Right kidney (tissue), 1 donor: ENCODE measurements at regions not wholly inside any gene's neighbourhood (a gene's known extent, or its start where the extent isn't known, plus 50 kb on each side); places are given as distances from the start of the nearest gene placed in this dataset.
"Not testable (repeated sequence)": the region's sequence is repeated elsewhere in the genome, so short reads cannot be mapped to it uniquely, and the experiment has no call there.

ENCODE experiments used
- DNase-seq: peaks from one replicate; pipeline ENCODE4 v3.0.0-alpha.2; 2016

DNA sequence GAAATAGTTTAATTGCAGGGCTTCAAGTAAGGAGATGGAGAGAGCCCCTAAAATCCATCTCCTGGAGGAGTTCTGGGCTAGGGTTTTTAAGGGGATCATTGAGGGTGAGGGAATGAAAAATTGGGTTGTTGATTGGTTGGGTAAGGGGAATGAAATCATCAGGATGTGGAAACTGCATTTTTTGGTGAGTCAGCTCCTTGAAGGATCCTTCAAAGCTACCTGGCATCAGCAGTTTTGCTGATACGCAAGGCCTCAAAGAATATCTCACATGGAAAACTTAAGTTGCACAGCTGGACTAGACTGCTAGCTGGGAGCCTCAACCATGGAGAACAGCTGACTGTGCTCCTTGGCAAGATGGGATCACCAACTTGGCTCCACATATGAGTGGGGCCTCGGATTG, 136.7 kb downstream of the FGF10 start:
- no peak for DNase-seq

DNA sequence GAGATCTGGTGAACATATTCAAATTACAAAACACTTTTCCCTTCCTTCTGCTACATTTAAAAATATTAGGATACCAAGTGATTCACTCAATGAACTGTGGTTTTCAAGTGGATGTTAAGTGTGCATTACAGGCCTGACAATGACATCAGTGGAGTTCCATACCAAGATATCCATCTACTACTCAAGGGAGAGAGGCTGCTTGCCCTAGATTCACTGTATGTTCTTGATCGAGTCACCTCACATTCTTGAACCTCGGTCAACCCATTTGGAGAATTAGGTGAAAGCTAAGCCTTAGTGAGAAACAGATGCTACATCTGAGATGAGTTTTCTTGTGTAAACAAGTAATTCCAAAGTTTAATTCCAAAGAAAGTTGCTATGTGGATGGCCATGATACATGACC, 142.2 kb downstream of the FGF10 start:
- no peak for DNase-seq

DNA sequence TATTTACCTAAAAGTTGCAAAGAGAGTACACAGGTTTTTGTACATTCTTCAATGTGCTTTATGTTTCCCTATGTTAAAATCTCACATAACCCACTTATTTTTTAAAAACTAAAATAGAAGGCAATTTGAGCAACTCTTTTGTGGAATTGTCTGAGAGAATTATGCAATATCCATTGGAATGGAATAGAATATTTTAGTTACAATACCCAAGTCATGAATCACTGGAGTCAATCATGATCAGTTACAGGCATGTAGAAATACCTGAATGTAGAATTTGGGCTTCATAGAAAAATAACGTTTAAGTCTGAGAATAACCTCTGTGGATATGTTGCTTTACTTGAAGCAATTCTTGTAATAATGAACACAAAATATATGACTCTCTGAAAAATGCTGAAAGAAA, 143.3 kb downstream of the FGF10 start:
- DNase-seq: no peak

DNA sequence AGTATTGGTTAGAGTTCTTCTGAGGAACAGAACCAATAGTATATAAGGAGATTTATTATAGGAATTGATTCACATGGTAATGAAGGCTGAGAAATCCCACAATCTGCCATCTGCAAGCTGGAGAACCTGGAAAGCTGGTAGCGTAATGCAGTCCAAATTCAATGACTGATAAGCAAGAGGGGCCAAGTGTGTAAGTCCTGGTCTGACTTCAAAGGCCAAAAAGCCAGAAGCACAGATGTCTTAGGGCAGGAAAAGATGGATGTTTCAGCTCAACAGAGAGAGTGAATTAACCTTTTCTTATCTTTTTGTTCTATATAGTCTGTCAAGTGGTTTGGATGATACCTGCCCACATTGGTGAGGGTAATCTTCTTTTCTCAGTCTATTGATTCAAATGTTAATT, 146.4 kb downstream of the FGF10 start:
- DNase-seq: no peak

DNA sequence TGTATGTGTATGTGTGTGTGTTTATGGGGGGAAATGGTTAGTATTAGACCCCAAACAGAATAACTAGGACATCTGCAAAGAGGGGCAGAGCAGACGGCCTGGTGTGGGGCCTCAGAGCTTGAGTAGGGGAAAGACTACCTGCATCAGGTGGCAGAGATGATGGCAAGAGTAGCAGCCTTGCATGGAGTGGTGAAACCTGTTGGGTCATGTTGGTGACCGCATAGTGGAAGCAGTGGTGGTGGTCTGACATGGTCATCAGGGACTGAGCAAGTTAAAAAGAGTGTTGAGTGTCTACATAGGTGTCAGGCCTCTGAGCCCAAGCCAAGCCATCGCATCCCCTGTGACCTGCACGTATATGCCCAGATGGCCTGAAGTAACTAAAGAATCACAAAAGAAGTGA, 153.2 kb downstream of the FGF10 start:
- DNase-seq: no peak

DNA sequence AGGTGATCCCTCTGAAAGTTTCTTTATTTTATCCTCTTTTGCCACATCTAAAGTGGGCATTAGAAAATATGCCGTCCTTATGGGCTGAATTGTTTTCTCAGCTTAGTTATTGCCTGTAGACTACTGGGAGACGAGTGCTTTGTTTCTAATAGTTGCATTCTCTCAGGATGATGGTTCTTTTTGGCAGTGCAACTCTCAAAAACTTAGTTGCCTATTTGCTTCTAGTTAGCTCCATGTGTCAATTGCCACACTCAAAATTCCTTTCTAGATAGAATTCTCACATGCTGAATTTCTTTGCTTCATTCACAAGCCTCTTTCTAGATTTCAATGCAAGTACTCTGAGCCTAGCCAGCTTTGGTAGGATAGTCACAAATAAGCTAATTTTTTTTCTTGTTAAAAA, 155.5 kb downstream of the FGF10 start:
- no peak for DNase-seq

DNA sequence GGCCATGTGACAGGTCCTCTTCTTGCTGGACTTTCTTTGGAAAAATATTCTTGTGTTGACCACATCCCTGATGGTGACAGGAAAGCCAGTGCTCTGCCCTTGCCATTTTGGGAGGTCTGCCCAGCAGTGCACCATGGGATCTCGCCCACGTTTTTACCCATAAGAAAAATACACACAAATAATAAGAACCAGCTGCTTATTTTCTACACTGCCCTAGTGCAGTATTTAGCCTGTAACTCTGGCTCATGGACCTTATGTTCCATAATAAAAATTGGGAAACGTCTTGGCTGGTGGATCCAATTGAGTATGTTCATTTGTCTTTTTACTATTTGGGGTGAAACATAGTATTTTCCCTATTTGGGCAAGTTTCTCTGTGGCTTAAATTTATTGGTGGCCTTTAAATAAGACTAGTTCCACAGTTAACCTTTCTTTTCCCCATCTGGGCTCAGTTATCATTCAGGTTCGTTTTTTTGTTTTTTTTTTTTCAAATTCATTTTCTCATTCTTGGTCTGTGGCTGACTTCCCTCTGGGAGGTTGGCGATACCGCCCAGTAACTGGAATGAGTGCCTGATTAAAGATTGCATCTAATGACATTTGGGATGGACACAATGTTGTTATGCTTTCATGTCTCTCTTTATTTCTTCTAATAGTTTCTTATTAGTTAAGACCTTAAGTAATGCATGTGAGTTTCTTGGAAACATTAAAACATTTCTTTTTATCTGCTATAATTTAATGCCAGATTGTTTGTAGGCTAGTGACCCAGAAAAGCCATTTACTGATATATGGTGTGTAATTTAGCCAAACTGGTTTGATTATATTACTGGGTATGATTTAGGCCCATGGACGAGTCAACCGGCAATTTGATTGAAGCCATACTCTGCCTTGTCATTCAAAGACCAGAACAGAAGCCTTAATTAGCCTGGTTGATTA, 163.7 kb downstream of the FGF10 start:
- DNase-seq: no peak

DNA sequence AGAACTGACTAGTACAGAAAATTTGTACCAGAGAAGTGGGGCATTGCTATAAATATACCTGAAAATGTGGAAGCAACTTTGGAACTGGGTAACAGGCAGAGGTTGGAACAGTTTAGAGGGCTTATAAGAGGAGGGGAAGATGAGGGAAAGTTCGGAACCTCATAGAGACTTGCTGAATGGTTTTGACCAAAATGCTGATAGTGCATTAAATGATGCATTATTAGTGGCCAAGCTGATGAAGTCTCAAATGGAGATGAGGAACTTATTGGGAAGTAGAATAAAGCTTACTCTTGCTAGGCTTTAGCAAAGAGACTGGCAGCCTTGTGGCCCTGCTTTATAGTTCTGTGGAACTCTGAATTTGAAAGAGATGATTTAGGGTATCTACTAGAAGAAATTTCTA, 189.8 kb downstream of the FGF10 start:
- no peak for DNase-seq

DNA sequence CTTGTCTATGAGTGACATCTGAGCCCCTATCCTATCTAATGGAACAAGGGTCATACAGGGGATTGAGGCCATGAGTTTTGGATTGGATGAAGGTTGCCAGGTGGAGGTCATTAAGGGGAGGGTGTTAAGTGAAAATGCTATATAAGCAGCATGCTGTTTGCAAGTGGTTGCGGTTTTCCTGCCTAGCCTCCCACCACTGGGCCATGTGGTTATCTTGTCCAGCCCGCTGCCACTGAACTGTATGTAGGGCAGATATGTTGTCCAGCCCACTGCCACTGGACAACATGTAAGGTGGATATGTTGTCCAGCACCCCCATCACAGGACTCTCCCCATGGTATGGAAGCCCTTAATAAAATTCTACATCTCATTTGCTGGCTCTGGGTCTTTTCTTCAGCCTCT, 200.0 kb downstream of the FGF10 start:
- DNase-seq: no peak

DNA sequence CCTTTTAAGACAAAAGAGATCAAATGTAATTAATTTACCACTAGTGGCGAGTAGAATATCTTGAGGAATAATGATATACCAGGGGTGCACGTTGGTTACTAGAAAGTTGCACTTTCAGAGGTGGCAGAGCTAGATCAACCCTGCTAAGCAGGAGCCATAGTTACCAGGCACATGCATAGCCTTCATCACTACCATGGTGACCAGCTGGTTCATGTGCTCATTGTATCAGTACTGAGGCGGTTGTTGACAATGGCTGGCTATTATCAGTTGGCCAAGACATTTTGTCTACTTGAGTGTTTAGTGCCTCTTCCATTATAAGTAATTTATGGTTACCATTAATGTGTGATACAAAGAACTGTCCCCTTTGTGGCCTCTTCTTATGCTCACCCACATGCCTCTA, 201.2 kb downstream of the FGF10 start:
- DNase-seq: no peak

DNA sequence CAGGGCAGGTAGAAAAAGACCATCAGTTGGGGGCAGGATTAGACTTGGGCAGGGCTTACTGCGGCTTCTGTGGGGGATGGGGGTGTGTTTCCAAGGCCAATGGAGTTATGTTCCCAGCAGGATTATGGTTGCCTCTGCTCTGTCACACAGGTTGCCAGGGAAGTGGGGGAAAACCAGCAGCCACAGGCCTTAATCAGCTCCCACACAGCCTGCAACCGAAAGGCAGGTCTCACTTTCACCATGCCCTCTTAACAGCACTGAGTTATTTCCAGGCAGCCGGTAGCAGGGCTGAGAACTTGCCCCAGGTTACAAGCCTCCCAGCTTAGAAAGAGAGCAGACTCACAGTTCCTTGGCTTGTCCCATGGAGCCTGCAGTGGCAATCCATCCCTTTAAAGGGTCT, 205.5 kb downstream of the FGF10 start:
- DNase-seq: no peak

DNA sequence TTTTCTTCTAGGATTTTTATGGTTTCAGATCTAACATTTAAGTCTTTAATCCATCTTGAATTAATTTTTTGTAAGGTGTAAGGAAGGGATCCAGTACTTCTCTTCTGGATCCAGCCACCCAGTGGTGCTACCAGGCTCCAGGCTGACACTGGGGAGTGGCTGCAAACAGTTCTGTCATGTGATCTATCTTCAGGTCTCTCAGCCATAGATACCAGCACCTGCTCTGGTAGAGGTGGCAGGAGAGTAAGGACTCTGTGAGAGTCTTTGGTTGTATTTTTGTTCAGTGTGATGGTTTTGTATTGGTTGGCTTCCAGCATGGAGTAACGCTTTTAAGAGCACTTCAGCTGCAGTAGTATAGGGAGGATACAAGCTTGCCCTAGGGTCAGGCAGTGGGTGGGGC, 205.9 kb downstream of the FGF10 start:
- DNase-seq: no peak

DNA sequence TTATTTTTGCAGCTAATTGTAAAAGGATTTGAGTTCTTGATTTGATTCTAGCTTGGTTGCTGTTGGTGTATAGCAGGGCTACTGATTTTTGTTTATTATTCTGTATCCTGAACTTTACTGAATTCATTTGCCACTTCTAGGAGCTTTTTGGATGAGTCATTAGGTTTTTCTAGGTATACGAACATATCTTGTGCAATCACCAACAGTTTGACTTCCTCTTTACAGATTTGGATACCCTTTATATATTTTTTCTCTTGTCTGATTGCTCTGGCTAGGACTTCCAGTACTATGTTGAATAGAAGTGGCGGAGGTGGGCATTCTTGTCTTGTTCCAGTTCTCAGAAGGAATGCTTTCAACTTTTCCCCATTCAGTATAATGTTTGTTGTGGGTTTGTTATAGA, 210.8 kb downstream of the FGF10 start:
- DNase-seq: no peak

DNA sequence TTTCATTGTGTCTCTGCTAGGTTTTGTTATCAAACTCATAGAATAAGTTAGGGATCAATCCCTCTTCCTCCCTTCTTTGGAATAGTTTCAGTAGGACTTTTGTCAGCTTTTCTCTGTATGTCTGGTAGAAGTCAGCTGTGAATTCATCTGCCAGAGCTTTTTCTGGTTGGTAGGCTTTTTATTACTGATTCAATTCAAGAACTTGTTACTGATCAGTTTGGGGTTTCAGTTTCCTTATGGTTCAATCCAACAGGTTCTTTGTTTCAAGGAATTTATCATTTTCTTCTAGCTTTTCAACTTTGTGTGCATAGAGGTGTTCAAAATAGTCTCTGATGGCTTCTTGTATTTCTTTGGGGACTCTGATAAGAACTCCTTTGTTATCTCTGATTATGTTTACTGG, 221.7 kb downstream of the FGF10 start:
- DNase-seq: no peak

DNA sequence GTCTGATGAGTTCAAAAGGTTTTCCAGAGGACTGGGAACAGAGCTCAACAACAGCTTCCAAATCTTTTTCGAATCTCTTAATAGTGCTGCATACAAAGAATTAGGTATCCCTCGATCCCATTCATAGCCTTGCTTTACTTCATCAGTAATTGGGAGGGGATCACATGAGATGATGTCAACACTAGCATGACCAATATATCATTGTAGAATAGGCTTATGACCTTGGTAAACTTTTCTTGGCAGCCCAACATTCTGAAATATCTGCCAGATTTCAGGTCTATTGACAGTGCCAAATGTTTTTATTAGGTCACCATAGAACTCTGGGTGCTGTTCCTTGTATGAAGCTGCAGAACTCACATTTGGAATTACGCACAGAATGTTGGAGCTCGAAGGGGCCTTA, 228.9 kb downstream of the FGF10 start:
- DNase-seq: no peak

DNA sequence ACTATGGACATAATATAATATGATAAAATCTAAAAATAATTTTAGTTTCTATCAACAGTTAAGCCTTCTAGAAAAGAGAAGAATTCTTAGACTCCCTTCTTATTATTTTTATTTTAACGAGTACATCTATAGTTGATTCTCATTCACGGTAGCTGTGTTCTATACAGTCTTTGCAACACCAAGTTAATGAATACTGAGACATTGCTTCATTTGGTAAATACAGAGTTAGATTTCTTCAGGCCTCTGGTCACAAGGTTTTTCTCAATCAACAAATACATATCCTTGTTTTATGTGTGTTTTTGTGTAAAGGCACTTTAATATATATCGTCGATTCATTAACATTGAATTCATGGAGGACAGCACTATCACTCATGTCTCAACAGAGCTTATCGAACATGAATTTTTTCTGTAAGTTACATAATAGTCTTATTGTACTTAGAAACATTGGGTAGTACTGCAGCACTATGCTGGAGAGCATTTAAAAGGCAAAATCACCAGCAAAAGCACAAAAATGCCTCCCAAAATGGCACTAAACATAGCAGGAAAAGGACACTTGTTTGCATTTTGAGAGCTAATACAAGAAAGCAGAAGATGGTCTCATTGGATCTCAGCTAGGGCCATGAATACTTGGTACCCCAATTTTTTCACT, 239.0 kb downstream of the FGF10 start:
- no peak for DNase-seq

DNA sequence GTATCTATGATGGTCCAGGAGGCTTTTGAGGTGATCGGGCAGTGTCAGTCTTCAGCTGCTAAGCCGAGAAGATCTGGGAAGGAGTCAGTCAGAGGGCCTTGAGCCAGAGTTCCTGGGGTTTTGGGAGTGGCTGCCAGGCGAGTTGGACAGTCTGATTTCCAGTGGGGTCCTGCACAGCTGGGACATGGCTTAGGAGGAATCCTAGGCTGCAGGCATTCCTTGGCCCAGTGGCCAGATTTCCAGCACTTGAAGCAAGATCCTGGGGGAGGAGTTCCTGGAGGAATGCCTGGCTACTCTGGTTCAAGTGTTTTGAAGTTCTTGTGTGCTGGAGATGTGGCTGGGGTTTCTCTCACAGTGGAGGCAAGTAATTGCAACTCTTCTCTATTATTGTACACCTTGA, 271.3 kb downstream of the FGF10 start:
- DNase-seq: not testable (repeated sequence)

DNA sequence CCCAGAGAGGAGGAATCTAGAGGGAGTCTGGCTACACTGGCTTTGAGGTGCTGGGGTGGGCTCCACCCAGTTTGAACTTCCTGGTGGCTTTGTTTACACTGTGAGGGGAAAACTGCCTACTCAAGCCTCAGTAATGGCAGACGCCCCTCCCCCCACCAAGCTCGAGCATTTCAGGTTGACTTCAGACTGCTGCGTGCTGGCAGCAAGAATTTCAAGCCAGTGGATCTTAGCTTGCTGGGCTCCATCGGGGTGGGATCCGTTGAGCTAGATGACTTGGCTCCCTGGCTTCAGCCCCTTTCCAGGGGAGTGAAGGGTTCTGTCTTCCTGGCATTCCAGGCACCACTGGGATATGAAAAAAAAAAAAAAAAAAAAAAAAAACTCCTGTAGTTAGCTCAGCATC, 281.0 kb downstream of the FGF10 start:
- not testable (repeated sequence) for DNase-seq

DNA sequence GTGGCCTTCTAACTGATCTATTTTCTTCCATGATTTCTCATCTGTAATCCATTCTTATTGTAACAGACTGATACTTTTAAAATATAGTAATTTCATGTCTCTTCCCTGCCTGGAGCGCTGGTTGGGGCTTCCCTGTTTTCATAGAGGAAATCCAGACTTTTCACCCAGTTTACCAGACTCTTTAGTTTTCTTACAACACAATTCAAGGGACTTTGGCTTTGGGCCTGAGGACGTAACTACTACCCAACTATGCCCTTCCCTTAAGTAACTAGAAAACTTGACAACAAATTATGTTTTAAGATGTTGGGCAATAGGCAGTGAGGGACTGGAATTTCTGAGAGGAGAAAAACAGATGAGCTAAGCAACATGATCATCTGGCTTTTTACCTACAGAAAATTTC, 289.6 kb downstream of the FGF10 start:
- no peak for DNase-seq

DNA sequence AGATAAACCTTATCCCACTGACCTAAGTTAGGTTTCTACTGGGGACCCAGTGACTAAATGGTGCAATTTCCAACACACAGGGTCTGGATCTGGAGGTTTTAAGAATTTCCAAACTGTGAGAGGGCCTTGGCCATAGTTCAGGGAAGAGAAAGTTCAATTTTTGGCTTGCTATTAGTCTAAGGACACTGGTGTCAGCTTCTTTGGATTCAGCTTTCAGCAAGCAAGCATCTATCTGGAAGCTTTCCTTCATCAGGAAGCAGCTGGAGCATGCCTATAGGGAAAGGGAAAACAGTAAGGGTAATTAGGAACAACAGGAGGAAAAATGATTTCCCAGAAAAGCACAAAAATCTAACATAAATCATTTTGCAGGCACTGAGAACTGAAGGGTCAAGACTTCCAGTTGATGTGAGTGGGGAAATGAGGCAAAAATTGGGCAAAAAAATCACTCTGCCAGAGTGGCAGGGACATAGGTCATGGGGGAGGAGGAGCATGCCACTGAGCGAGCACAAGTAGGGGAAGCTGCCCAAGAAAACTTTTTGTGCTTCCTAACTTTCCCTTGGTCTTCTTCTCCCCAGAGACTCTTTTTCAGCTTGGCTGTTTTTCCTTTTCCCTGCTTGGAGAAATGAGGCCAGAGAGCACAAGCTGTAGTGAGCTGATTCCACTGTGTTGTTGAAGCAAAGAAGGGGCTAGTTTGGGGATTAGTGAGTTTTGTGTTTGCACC, 299.6 kb downstream of the FGF10 start:
- peak; percentile 22 for DNase-seq

DNA sequence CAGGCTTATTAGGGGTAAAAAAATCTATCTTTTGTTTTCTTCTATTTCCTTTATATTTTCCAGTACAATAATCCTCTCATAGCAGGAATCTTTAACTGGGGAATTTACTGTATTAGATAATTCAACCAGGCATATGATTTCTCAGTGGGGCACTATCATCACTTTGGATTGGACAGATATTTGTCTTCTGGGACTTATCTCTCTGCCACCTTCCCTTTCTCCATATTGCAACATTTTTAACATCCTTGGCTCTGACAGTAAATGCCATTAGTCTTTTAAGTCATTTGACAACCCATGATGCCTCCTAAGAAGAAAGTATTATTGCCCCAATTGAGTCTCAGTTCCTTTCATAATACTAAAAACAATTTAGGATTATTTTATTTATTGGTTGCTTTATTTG, 304.1 kb downstream of the FGF10 start:
- no peak for DNase-seq

DNA sequence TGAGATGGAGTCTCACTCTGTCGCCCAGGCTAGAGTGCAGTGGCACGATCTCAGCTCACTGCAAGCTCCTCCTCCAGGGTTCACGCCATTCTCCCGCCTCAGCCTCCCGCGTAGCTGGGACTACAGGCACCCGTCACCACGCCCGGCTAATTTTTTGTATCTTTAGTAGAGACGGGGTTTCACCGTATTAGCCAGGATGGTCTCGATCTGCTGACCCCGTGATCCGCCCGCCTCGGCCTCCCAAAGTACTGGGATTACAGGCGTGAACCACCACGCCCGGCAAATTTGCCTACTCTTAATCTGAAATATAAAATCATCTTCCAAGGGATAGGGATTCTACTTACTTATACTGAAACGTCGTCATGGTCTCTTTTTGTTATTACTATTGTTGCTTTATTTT, 314.7 kb downstream of the FGF10 start:
- not testable (repeated sequence) for DNase-seq

DNA sequence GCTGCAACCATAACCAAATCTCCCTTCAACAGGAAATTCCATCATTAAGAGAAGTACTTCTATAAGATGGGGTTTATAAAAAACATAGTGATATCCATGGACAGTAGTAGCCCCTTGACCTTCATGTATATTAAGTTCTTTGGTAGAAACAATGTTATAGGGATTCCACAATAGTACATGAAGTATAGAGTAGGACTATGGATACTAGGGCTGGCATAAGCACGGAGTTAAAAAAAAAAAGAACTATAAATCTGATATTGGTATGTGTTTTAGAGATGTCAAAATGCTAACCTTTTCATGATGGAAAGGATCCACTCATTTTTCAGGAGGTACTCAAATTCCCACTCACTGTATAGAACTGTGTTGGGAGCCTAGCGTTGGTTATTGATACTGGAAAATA, 337.6 kb downstream of the FGF10 start:
- no peak for DNase-seq
